SU-DHL-6 (cell line): ENCODE measurements at regions not wholly inside any gene's neighbourhood (a gene's known extent, or its start where the extent isn't known, plus 50 kb on each side); places are given as distances from the start of the nearest gene placed in this dataset.
"Not testable (repeated sequence)": the region's sequence is repeated elsewhere in the genome, so short reads cannot be mapped to it uniquely, and the experiment has no call there.

ENCODE experiments used
- H2AFZ ChIP-seq: fragments of 200-600 bp; sonication (generic); 2 replicates; pipeline ENCODE4 v1.6.1; 2014; ENCODE audit warnings: low read depth, mild to moderate bottlenecking, moderate library complexity, mixed read lengths, antibody characterized with exemption, low read length; ENCODE audit not compliant: severe bottlenecking
- H3F3A ChIP-seq: fragments of 200-600 bp; shearing (Covaris generic); 2 replicates; pipeline ENCODE4 v1.6.0; 2016; ENCODE audit warnings: antibody characterized with exemption, mild to moderate bottlenecking; ENCODE audit not compliant: insufficient read depth
- H3K27ac ChIP-seq: fragments of 200-600 bp; sonication (generic); 2 replicates; pipeline ENCODE4 v1.5.1; 2016; ENCODE audit warnings: low read depth, mild to moderate bottlenecking, low read length, moderate library complexity, mixed read lengths
- H3K27me3 ChIP-seq: fragments of 200-600 bp; sonication (generic), shearing (Covaris generic); 2 replicates; pipeline ENCODE4 v1.6.0; 2014; ENCODE audit warnings: mild to moderate bottlenecking, low read length
- H3K36me3 ChIP-seq: fragments of 200-600 bp; sonication (generic); 2 replicates; pipeline ENCODE4 v1.6.1; 2014; ENCODE audit warnings: mild to moderate bottlenecking, low read length, mixed read lengths
- H3K4me2 ChIP-seq: fragments of 300-600, 200-600 bp; shearing (Covaris generic), sonication (generic); 2 replicates; pipeline ENCODE4 v1.6.0; 2014; ENCODE audit warnings: low read length, low read depth, mild to moderate bottlenecking; ENCODE audit not compliant: poor library complexity, severe bottlenecking
- H3K4me3 ChIP-seq: fragments of 200-600 bp; sonication (generic); 2 replicates; pipeline ENCODE4 v1.5.1; 2014; ENCODE audit warnings: antibody characterized with exemption, low read length, mild to moderate bottlenecking, mixed read lengths; ENCODE audit not compliant: insufficient read depth, poor library complexity, severe bottlenecking
- H3K79me2 ChIP-seq: fragments of 200-600 bp; sonication (generic); 2 replicates; pipeline ENCODE4 v1.6.1; 2014; ENCODE audit warnings: mild to moderate bottlenecking, low read length, moderate library complexity; ENCODE audit not compliant: insufficient read depth
- H3K9ac ChIP-seq: fragments of 200-600 bp; sonication (generic); 2 replicates; pipeline ENCODE4 v1.7.0; 2014; ENCODE audit warnings: mild to moderate bottlenecking, low read length
- H3K9me2 ChIP-seq: fragments of 200-600 bp; sonication (generic); replicated peaks from 2 replicates; pipeline ENCODE4 v1.6.1; 2014; ENCODE audit warnings: low read length; ENCODE audit not compliant: insufficient read depth
- H3K9me3 ChIP-seq: fragments of 200-600 bp; sonication (generic); 2 replicates; pipeline ENCODE4 v1.6.1; 2014; ENCODE audit warnings: low read length, mixed read lengths; ENCODE audit not compliant: insufficient read depth
- H4K20me1 ChIP-seq: fragments of 200-600 bp; sonication (generic); 2 replicates; pipeline ENCODE4 v1.6.1; 2014; ENCODE audit warnings: low read depth, mild to moderate bottlenecking, antibody characterized with exemption, low read length, moderate library complexity, mixed read lengths
- CTCF ChIP-seq: fragments of 200-600 bp; sonication (generic); IDR thresholded peaks from one replicate; pipeline ENCODE4 v1.5.1; 2017; ENCODE audit warnings: antibody characterized with exemption, mild to moderate bottlenecking, low read length, moderate library complexity; ENCODE audit not compliant: insufficient read depth, poor library complexity, severe bottlenecking
- EZH2phosphoT487 ChIP-seq: fragments of 200-600 bp; sonication (generic), shearing (Covaris generic); conservative IDR thresholded peaks from 2 replicates; pipeline ENCODE4 v1.6.1; 2018; ENCODE audit warnings: mild to moderate bottlenecking, antibody characterized with exemption, low read length, moderate library complexity, mixed read lengths

- Histone ChIP-seq H3K9me3 (no peaks in the 10 kb centered on the region), H2AFZ (no peak overlapping the region), H3F3A (no peaks in the 10 kb centered on the region), H3K9me2 (no peaks in the 10 kb centered on the region), H3K9ac (no peak overlapping the region), H3K4me3 (no peak overlapping the region), H3K27me3 (no peaks in the 10 kb centered on the region), H3K79me2 (no peaks in the 10 kb centered on the region), H4K20me1 (no peaks in the 10 kb centered on the region), H3K36me3 (no peaks in the 10 kb centered on the region), H3K4me2 (no peak overlapping the region), H3K27ac (no peak overlapping the region)
- TF ChIP-seq EZH2phosphoT487 (no peak), CTCF (no peak)
Measured at GRCh38 chr4:42248972-42249371, 96.5 kb upstream of the BEND4 start.

- no peak overlapping the region for H3K27ac ChIP-seq
- no peak overlapping the region for H3K4me2 ChIP-seq
- TF ChIP-seq CTCF (no peak), EZH2phosphoT487 (no peak)
- H3K27me3 ChIP-seq: no peaks in the 10 kb centered on the region
- no peaks in the 10 kb centered on the region for H3K36me3 ChIP-seq
- no peak overlapping the region for H3K4me3 ChIP-seq
- no peak overlapping the region for H3K9ac ChIP-seq
- H2AFZ ChIP-seq: no peak overlapping the region
- no peaks in the 10 kb centered on the region for H3K79me2 ChIP-seq
- H3F3A ChIP-seq: no peaks in the 10 kb centered on the region
- no peaks in the 10 kb centered on the region for H4K20me1 ChIP-seq
- no peaks in the 10 kb centered on the region for H3K9me2 ChIP-seq
- no peaks in the 10 kb centered on the region for H3K9me3 ChIP-seq
Measured at GRCh38 chr4:42252315-42252714, 99.9 kb upstream of the BEND4 start.

- not testable (repeated sequence) for H4K20me1 ChIP-seq, H2AFZ ChIP-seq, H3K9me2 ChIP-seq, H3K27me3 ChIP-seq, H3K4me3 ChIP-seq, H3K9me3 ChIP-seq, H3K36me3 ChIP-seq, H3K9ac ChIP-seq, H3K4me2 ChIP-seq, H3F3A ChIP-seq, H3K79me2 ChIP-seq, H3K27ac ChIP-seq
Measured at GRCh38 chr4:42257645-42258044, 105.2 kb upstream of the BEND4 start.

- no peak overlapping the region for H2AFZ ChIP-seq
- H3K9ac ChIP-seq: no peak overlapping the region
- no peak overlapping the region for H3K4me3 ChIP-seq
- no peaks in the 10 kb centered on the region for H3K36me3 ChIP-seq
- no peaks in the 10 kb centered on the region for H3K9me3 ChIP-seq
- no peaks in the 10 kb centered on the region for H4K20me1 ChIP-seq
- TF ChIP-seq EZH2phosphoT487: no peak
- TF ChIP-seq CTCF: no peak
- no peaks in the 10 kb centered on the region for H3K27me3 ChIP-seq
- H3K27ac ChIP-seq: no peak overlapping the region
- no peaks in the 10 kb centered on the region for H3K79me2 ChIP-seq
- no peak overlapping the region for H3K4me2 ChIP-seq
- H3K9me2 ChIP-seq: no peaks in the 10 kb centered on the region
- no peaks in the 10 kb centered on the region for H3F3A ChIP-seq
Measured at GRCh38 chr4:42262701-42263490, 110.4 kb upstream of the BEND4 start.
